Naive B cell (primary cell): ENCODE measurements at regions not wholly inside any gene's neighbourhood (a gene's known extent, or its start where the extent isn't known, plus 50 kb on each side); places are given as distances from the start of the nearest gene placed in this dataset.
"Not testable (repeated sequence)": the region's sequence is repeated elsewhere in the genome, so short reads cannot be mapped to it uniquely, and the experiment has no call there.

ENCODE experiments used
- ATAC-seq, 2 donors: fragments of 150-1000 bp; cut with Tn5 transposase; 2 replicates each; pipeline ENCODE4 v1.10.0; 2021; ENCODE audit warnings: low read depth in 2 of 2, mild to moderate bottlenecking in 2 of 2, moderate library complexity in 2 of 2
- DNase-seq: peaks from one replicate; pipeline ENCODE4 v3.0.0; 2022
- H3K27ac Mint-ChIP-seq, 6 donors: one replicate each; pipeline ENCODE4 v1.8.0; 2020 to 2022; ENCODE audit warnings: mild to moderate bottlenecking in 6 of 6, mixed read lengths in 6 of 6, moderate library complexity in 5 of 6, inconsistent platforms in 2 of 6
- H3K27me3 Mint-ChIP-seq, 3 donors: one replicate each; pipeline ENCODE4 v1.8.0; 2021 to 2022; ENCODE audit warnings: mixed read lengths in 3 of 3, mild to moderate bottlenecking in 1 of 3
- H3K36me3 Mint-ChIP-seq, 2 donors: one replicate each; pipeline ENCODE4 v1.8.0; 2020 to 2022; ENCODE audit warnings: mixed read lengths in 2 of 2, inconsistent platforms in 1 of 2, mild to moderate bottlenecking in 1 of 2
- H3K4me1 Mint-ChIP-seq, 3 donors: one replicate each; pipeline ENCODE4 v1.8.0; 2020 to 2022; ENCODE audit warnings: mixed read lengths in 3 of 3, inconsistent platforms in 1 of 3, mild to moderate bottlenecking in 1 of 3, moderate library complexity in 1 of 3
- H3K4me3 Mint-ChIP-seq, 8 donors: one replicate each; pipeline ENCODE4 v1.8.0; 2020 to 2022; ENCODE audit warnings: mild to moderate bottlenecking in 8 of 8, mixed read lengths in 8 of 8, moderate library complexity in 8 of 8, inconsistent platforms in 2 of 8
- H3K9me3 Mint-ChIP-seq, 7 donors: one replicate each; pipeline ENCODE4 v1.8.0; 2020 to 2022; ENCODE audit warnings: mixed read lengths in 7 of 7, mild to moderate bottlenecking in 5 of 7, inconsistent platforms in 2 of 7, moderate library complexity in 1 of 7

- DNase-seq, H3K36me3 Mint-ChIP-seq, H3K4me1 Mint-ChIP-seq, H3K27me3 Mint-ChIP-seq, ATAC-seq, H3K27ac Mint-ChIP-seq, H3K4me3 Mint-ChIP-seq: not testable (repeated sequence)
- peaks cover 11 to 36% (median 16%) of the 10 kb centered on the region in 7 donors for H3K9me3 Mint-ChIP-seq
These were observed 1172.4 kb upstream of the ADGRB3 start for GRCh38 chr6:67462725-67463124.

- peaks cover 11 to 35% (median 18%) of the 10 kb centered on the region in 7 donors for H3K9me3 Mint-ChIP-seq
- DNase-seq (no peak), ATAC-seq (no peak)
- peaks cover 0 to 6% of the 10 kb centered on the region in 2 donors for H3K36me3 Mint-ChIP-seq
- H3K27ac Mint-ChIP-seq, result no peak overlapping the region
- no peaks in the 10 kb centered on the region for H3K4me1 Mint-ChIP-seq
- H3K27me3 Mint-ChIP-seq, result no peaks in the 10 kb centered on the region
- no peak overlapping the region for H3K4me3 Mint-ChIP-seq
These were observed 1175.5 kb upstream of the ADGRB3 start for GRCh38 chr6:67459556-67459955.

GRCh38 chr6:67458265-67458664, 1176.8 kb upstream of the ADGRB3 start:
- no peak overlapping the region for H3K27ac Mint-ChIP-seq
- peaks cover 11 to 35% (median 18%) of the 10 kb centered on the region in 7 donors for H3K9me3 Mint-ChIP-seq
- H3K27me3 Mint-ChIP-seq, result no peaks in the 10 kb centered on the region
- H3K36me3 Mint-ChIP-seq, result peaks cover 0 to 6% of the 10 kb centered on the region in 2 donors
- H3K4me3 Mint-ChIP-seq, result no peak overlapping the region
- DNase-seq (no peak), ATAC-seq (no peak)
- H3K4me1 Mint-ChIP-seq, result no peaks in the 10 kb centered on the region

GRCh38 chr6:67451874-67452273, 1183.2 kb upstream of the ADGRB3 start:
- Mint-ChIP-seq H3K27ac (no peak overlapping the region), H3K27me3 (no peaks in the 10 kb centered on the region), H3K36me3 (no peaks in the 10 kb centered on the region), H3K4me1 (no peaks in the 10 kb centered on the region), H3K4me3 (no peak overlapping the region), H3K9me3 (peaks cover 0 to 4% (median 0%) of the 10 kb centered on the region in 7 donors)
- ATAC-seq (no peak), DNase-seq (no peak)

- ATAC-seq (peak; percentile 40 to 68), DNase-seq (no peak)
- Mint-ChIP-seq H3K27me3 (no peaks in the 10 kb centered on the region), H3K4me1 (no peaks in the 10 kb centered on the region), H3K4me3 (no peak overlapping the region), H3K27ac (no peak overlapping the region), H3K36me3 (no peaks in the 10 kb centered on the region), H3K9me3 (peaks cover 0 to 4% (median 0%) of the 10 kb centered on the region in 7 donors)
These were observed 1184.4 kb upstream of the ADGRB3 start for GRCh38 chr6:67450641-67451040.

- Mint-ChIP-seq H3K9me3 (peaks cover 0 to 4% (median 0%) of the 10 kb centered on the region in 7 donors), H3K4me3 (no peak overlapping the region), H3K27me3 (no peaks in the 10 kb centered on the region), H3K4me1 (no peaks in the 10 kb centered on the region), H3K27ac (no peak overlapping the region), H3K36me3 (no peaks in the 10 kb centered on the region)
- ATAC-seq, result no peak
- DNase-seq, result no peak
These were observed 1185.5 kb upstream of the ADGRB3 start for GRCh38 chr6:67449602-67450001.

- peaks cover 0 to 3% (median 0%) of the 10 kb centered on the region in 7 donors for H3K9me3 Mint-ChIP-seq
- no peaks in the 10 kb centered on the region for H3K27me3 Mint-ChIP-seq
- ATAC-seq, result no peak
- no peak overlapping the region for H3K4me3 Mint-ChIP-seq
- H3K27ac Mint-ChIP-seq, result no peak overlapping the region
- H3K4me1 Mint-ChIP-seq, result no peaks in the 10 kb centered on the region
- no peak for DNase-seq
- H3K36me3 Mint-ChIP-seq, result no peaks in the 10 kb centered on the region
These were observed 1202.0 kb upstream of the ADGRB3 start for GRCh38 chr6:67433124-67433523.

- H3K27ac Mint-ChIP-seq, result no peak overlapping the region
- ATAC-seq (no peak), DNase-seq (no peak)
- peaks cover 0 to 8% (median 3%) of the 10 kb centered on the region in 7 donors for H3K9me3 Mint-ChIP-seq
- no peaks in the 10 kb centered on the region for H3K36me3 Mint-ChIP-seq
- no peaks in the 10 kb centered on the region for H3K27me3 Mint-ChIP-seq
- H3K4me3 Mint-ChIP-seq, result no peak overlapping the region
- no peaks in the 10 kb centered on the region for H3K4me1 Mint-ChIP-seq
These were observed 1204.0 kb upstream of the ADGRB3 start for GRCh38 chr6:67431076-67431475.

GRCh38 chr6:67426686-67427085, 1208.4 kb upstream of the ADGRB3 start:
- H3K4me3 Mint-ChIP-seq, H3K4me1 Mint-ChIP-seq, ATAC-seq, H3K27ac Mint-ChIP-seq, H3K36me3 Mint-ChIP-seq, H3K27me3 Mint-ChIP-seq, DNase-seq: not testable (repeated sequence)
- H3K9me3 Mint-ChIP-seq, result peaks cover 3 to 16% (median 6%) of the 10 kb centered on the region in 7 donors

GRCh38 chr6:67412035-67412434, 1223.0 kb upstream of the ADGRB3 start:
- ATAC-seq, result no peak
- no peak for DNase-seq

GRCh38 chr6:67411036-67411435, 1224.0 kb upstream of the ADGRB3 start:
- no peaks in the 10 kb centered on the region for H3K4me1 Mint-ChIP-seq
- DNase-seq, result no peak
- ATAC-seq, result no peak
- peaks cover 0 to 3% (median 0%) of the 10 kb centered on the region in 7 donors for H3K9me3 Mint-ChIP-seq
- no peak overlapping the region for H3K4me3 Mint-ChIP-seq
- no peaks in the 10 kb centered on the region for H3K36me3 Mint-ChIP-seq
- H3K27me3 Mint-ChIP-seq, result no peaks in the 10 kb centered on the region
- no peak overlapping the region for H3K27ac Mint-ChIP-seq

More at GRCh38 chr6:67412035-67412434, 1223.0 kb upstream of the ADGRB3 start:
- Mint-ChIP-seq H3K9me3 (peaks cover 0 to 4% (median 0%) of the 10 kb centered on the region in 7 donors), H3K27ac (no peak overlapping the region), H3K27me3 (no peaks in the 10 kb centered on the region), H3K4me3 (peak overlapping the region in 1 of 8 donors; percentile 23), H3K4me1 (no peaks in the 10 kb centered on the region), H3K36me3 (no peaks in the 10 kb centered on the region)

GRCh38 chr6:67394254-67394653, 1240.8 kb upstream of the ADGRB3 start:
- Mint-ChIP-seq H3K4me1 (no peaks in the 10 kb centered on the region), H3K36me3 (no peaks in the 10 kb centered on the region)

GRCh38 chr6:67393356-67393755, 1241.7 kb upstream of the ADGRB3 start:
- ATAC-seq (no peak), DNase-seq (no peak)
- Mint-ChIP-seq H3K4me3 (no peak overlapping the region), H3K9me3 (peaks cover 0 to 15% (median 4%) of the 10 kb centered on the region in 7 donors), H3K27me3 (no peaks in the 10 kb centered on the region), H3K4me1 (no peaks in the 10 kb centered on the region), H3K36me3 (no peaks in the 10 kb centered on the region), H3K27ac (no peak overlapping the region)

More at GRCh38 chr6:67394254-67394653, 1240.8 kb upstream of the ADGRB3 start:
- DNase-seq (no peak), ATAC-seq (no peak)
- no peaks in the 10 kb centered on the region for H3K27me3 Mint-ChIP-seq
- no peak overlapping the region for H3K27ac Mint-ChIP-seq
- peaks cover 0 to 15% (median 4%) of the 10 kb centered on the region in 7 donors for H3K9me3 Mint-ChIP-seq
- no peak overlapping the region for H3K4me3 Mint-ChIP-seq

GRCh38 chr6:67391955-67392354, 1243.1 kb upstream of the ADGRB3 start:
- no peak for ATAC-seq
- Mint-ChIP-seq H3K9me3 (peaks cover 2 to 15% (median 4%) of the 10 kb centered on the region in 7 donors), H3K27me3 (no peaks in the 10 kb centered on the region), H3K4me3 (no peak overlapping the region), H3K36me3 (no peaks in the 10 kb centered on the region), H3K4me1 (no peaks in the 10 kb centered on the region), H3K27ac (no peak overlapping the region)
- DNase-seq, result no peak

GRCh38 chr6:67369679-67370078, 1265.4 kb upstream of the ADGRB3 start:
- DNase-seq (no peak), ATAC-seq (no peak)
- no peak overlapping the region for H3K27ac Mint-ChIP-seq
- H3K36me3 Mint-ChIP-seq, result no peaks in the 10 kb centered on the region
- no peaks in the 10 kb centered on the region for H3K4me1 Mint-ChIP-seq
- H3K4me3 Mint-ChIP-seq, result no peak overlapping the region
- no peaks in the 10 kb centered on the region for H3K27me3 Mint-ChIP-seq
- H3K9me3 Mint-ChIP-seq, result no peaks in the 10 kb centered on the region
